ENCODE measurements at regions not wholly inside any gene's neighbourhood (a gene's known extent, or its start where the extent isn't known, plus 50 kb on each side); places are given as distances from the start of the nearest gene placed in this dataset.
A peak's percentile ranks its signal among the peaks of the same experiment; 100 is the strongest.

DNA sequence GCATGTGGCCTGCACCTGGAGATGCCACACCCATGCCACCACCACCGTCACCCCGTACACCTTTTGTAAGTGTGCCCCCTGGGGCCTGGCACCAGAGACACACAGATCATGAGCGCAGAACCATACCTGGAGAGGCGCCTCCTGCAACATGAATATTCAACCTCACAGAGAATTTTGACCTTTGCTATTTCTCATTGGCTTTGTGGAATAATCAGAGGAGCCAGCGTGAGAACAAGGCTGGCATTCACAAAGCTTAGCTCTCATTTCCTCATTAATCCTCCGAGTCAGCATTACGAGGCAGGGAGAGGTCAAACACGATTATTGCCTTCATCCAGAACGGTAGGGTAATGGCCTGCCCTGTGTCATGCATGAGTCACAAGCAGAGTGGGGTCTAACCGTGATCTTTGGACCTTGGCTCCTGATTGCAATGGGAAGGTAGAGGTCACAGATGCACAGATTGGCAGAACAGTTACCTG, 73.0 kb upstream of the POMGNT2 start:
- DNase-seq: peak; percentile 20
- H3K27ac Mint-ChIP-seq: no peak overlapping the region
- Histone ChIP-seq H3K27me3 (ENCODE audit: control insufficient read depth, insufficient read depth, low read length, poor library complexity, severe bottlenecking) (no peaks in the 10 kb centered on the region), H3K9ac (ENCODE audit: extremely low read depth, low read length, poor library complexity, severe bottlenecking) (no peak overlapping the region), H3K9me3 (ENCODE audit: control insufficient read depth, low read length) (peaks cover 5% of the 10 kb centered on the region), H3K36me3 (ENCODE audit: control insufficient read depth, insufficient read depth, low read length) (no peaks in the 10 kb centered on the region), H3K4me3 (ENCODE audit: low read length) (no peak overlapping the region), H3K27ac (ENCODE audit: low read depth, low read length) (no peak overlapping the region), H3K4me1 (ENCODE audit: control insufficient read depth, insufficient read depth, low read length) (no peaks in the 10 kb centered on the region)
- peaks cover 9% of the 10 kb centered on the region for H3K4me1 Mint-ChIP-seq
- H3K4me3 Mint-ChIP-seq: no peak overlapping the region
- peaks cover 6% of the 10 kb centered on the region for H3K9me3 Mint-ChIP-seq
- WGBS, 2 experiments (ENCODE audit: insufficient coverage in 1 of 2, insufficient read length in 1 of 2): 92% methylated on average over 10 of the region's 10 CpGs
- H3K27me3 Mint-ChIP-seq (ENCODE audit: insufficient read depth): peaks cover 3% of the 10 kb centered on the region
- TF ChIP-seq, protein P1, sequence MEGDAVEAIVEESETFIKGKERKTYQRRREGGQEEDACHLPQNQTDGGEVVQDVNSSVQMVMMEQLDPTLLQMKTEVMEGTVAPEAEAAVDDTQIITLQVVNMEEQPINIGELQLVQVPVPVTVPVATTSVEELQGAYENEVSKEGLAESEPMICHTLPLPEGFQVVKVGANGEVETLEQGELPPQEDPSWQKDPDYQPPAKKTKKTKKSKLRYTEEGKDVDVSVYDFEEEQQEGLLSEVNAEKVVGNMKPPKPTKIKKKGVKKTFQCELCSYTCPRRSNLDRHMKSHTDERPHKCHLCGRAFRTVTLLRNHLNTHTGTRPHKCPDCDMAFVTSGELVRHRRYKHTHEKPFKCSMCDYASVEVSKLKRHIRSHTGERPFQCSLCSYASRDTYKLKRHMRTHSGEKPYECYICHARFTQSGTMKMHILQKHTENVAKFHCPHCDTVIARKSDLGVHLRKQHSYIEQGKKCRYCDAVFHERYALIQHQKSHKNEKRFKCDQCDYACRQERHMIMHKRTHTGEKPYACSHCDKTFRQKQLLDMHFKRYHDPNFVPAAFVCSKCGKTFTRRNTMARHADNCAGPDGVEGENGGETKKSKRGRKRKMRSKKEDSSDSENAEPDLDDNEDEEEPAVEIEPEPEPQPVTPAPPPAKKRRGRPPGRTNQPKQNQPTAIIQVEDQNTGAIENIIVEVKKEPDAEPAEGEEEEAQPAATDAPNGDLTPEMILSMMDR (conservative IDR thresholded peaks at IDR 0.05): no peak
- H3K36me3 Mint-ChIP-seq (ENCODE audit: low read depth): no peaks in the 10 kb centered on the region

DNA sequence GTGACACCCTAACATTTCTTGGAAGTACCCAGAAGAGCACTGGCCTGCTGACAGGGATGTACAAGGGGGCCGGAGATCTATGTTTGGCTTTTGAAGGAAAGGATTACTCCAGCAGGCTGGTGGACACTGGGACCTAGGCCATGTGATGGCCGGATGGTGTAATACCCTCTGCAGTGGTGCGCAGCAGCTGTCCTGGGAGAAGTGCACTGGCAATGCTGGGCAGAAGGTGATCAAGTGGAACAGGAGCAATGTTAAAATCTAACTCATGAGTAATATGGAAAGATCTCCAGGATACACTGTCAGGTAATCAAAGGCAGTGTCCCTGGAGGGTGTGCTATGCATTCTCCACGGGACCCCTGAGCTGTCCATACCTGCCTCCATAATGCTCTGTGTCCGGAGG, 71.2 kb upstream of the POMGNT2 start:
- H3K36me3 Mint-ChIP-seq (ENCODE audit: low read depth): no peaks in the 10 kb centered on the region
- H3K9me3 Mint-ChIP-seq: peaks cover 11% of the 10 kb centered on the region
- Histone ChIP-seq H3K9ac (ENCODE audit: extremely low read depth, low read length, poor library complexity, severe bottlenecking) (no peak overlapping the region), H3K27ac (ENCODE audit: low read depth, low read length) (no peak overlapping the region), H3K4me3 (ENCODE audit: low read length) (no peak overlapping the region), H3K4me1 (ENCODE audit: control insufficient read depth, insufficient read depth, low read length) (no peaks in the 10 kb centered on the region), H3K9me3 (ENCODE audit: control insufficient read depth, low read length) (peaks cover 15% of the 10 kb centered on the region), H3K36me3 (ENCODE audit: control insufficient read depth, insufficient read depth, low read length) (no peaks in the 10 kb centered on the region), H3K27me3 (ENCODE audit: control insufficient read depth, insufficient read depth, low read length, poor library complexity, severe bottlenecking) (no peaks in the 10 kb centered on the region)
- 89 to 97% methylated on average over 4 to 5 of the region's 5 CpGs for WGBS, 2 experiments (ENCODE audit: insufficient coverage in 1 of 2, insufficient read length in 1 of 2)
- peaks cover 3% of the 10 kb centered on the region for H3K27me3 Mint-ChIP-seq (ENCODE audit: insufficient read depth)
- peaks cover 6% of the 10 kb centered on the region for H3K4me1 Mint-ChIP-seq
- H3K27ac Mint-ChIP-seq: no peak overlapping the region
- H3K4me3 Mint-ChIP-seq: no peak overlapping the region
- TF ChIP-seq, protein P1 (conservative IDR thresholded peaks at IDR 0.05): no peak
- peak; percentile 28 for DNase-seq

DNA sequence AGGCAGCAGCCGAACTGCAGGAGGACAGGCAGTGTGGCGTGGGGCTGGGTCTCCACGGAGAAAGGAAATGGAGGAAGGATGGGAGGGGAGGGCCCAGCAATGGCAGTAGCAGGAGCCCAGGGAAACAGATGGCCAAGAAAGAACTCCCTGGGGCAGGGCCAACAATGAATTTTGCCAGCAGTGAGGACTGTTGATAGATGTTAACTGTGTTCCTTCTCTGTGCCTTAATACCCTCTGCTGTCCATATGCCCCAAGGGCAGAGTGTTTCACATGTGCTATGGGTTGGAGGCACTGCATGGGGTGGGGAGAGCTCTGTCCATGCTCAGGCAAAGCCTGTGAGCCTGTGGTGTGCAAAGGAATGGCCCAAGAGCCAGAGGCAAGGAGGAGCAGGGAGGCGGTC, 70.8 kb upstream of the POMGNT2 start:
- TF ChIP-seq, protein P1 (conservative IDR thresholded peaks at IDR 0.05): no peak
- no peaks in the 10 kb centered on the region for H3K4me1 ChIP-seq (ENCODE audit: control insufficient read depth, insufficient read depth, low read length)
- peaks cover 3% of the 10 kb centered on the region for H3K27me3 Mint-ChIP-seq (ENCODE audit: insufficient read depth)
- no peak overlapping the region for H3K27ac ChIP-seq (ENCODE audit: low read depth, low read length)
- H3K9ac ChIP-seq (ENCODE audit: extremely low read depth, low read length, poor library complexity, severe bottlenecking): no peak overlapping the region
- peaks cover 6% of the 10 kb centered on the region for H3K4me1 Mint-ChIP-seq
- WGBS, 2 experiments (ENCODE audit: insufficient coverage in 1 of 2, insufficient read length in 1 of 2): 93 to 100% methylated on average over 1 to 4 of the region's 4 CpGs
- H3K36me3 ChIP-seq (ENCODE audit: control insufficient read depth, insufficient read depth, low read length): no peaks in the 10 kb centered on the region
- H3K4me3 Mint-ChIP-seq: no peak overlapping the region
- H3K27me3 ChIP-seq (ENCODE audit: control insufficient read depth, insufficient read depth, low read length, poor library complexity, severe bottlenecking): no peaks in the 10 kb centered on the region
- no peak overlapping the region for H3K4me3 ChIP-seq (ENCODE audit: low read length)
- no peak overlapping the region for H3K27ac Mint-ChIP-seq
- peak; percentile 31 for DNase-seq
- H3K9me3 ChIP-seq (ENCODE audit: control insufficient read depth, low read length): peaks cover 15% of the 10 kb centered on the region
- no peaks in the 10 kb centered on the region for H3K36me3 Mint-ChIP-seq (ENCODE audit: low read depth)
- peaks cover 11% of the 10 kb centered on the region for H3K9me3 Mint-ChIP-seq

All from endodermal cell (in vitro differentiated cells).